ENCODE measurements at regions not wholly inside any gene's neighbourhood (a gene's known extent, or its start where the extent isn't known, plus 50 kb on each side); places are given as distances from the start of the nearest gene placed in this dataset.

DNA sequence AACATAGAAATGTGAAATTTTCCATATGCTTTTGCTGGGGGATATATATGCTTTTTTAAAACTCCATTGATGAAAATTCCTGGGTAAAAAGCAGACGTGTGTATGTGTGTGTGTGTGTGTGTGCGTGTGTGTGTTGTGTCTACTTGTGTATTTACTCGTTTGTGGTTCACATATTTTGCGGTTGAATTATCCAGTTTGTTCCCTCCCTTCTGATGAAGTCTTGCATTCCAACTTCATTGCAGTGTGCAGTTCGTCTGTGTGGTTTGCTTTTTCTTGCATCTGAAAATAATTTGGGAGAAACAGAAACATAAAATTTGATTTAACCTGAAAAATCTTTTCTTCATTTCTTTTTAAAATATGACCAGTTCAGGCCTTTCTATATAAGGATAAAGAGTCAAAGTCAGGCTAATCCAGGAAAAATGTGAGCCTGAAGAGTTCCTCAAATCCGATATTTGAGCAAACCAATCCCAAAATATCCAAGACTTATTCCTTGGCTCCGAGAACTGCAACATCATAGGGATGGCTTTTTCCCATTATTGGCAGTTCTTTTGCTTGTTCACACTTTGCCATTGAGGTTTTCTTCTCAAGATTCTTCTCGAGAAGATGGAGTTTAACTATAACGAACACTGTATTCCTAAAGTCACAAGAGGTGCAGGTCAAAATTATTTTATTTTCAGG, 202.2 kb upstream of the CCN2 start:
- TF ChIP-seq CTCF (IDR thresholded peaks at IDR 0.05), result no peak
- no peak for TF ChIP-seq POLR2A (IDR thresholded peaks at IDR 0.05; ENCODE audit: low read depth)
- TF ChIP-seq POLR2AphosphoS5 (IDR thresholded peaks at IDR 0.05), result no peak

All from esophagus muscularis mucosa (tissue), 3 donors.